GM21825 (cell line): ENCODE measurements at regions not wholly inside any gene's neighbourhood (a gene's known extent, or its start where the extent isn't known, plus 50 kb on each side); places are given as distances from the start of the nearest gene placed in this dataset.
"Not testable (repeated sequence)": the region's sequence is repeated elsewhere in the genome, so short reads cannot be mapped to it uniquely, and the experiment has no call there.

Experiments used
- ATAC-seq: cut with Tn5 transposase; IDR thresholded peaks from one replicate; pipeline ENCODE4 v1.9.1; 2021; ENCODE audit warnings: mild to moderate bottlenecking, moderate library complexity; ENCODE audit not compliant: unreplicated experiment

- no peak for ATAC-seq
Measured at GRCh38 chr1:214715126-214715525, 112.1 kb downstream of the CENPF start.

- no peak for ATAC-seq
Measured at GRCh38 chr1:214717351-214717750, 114.4 kb downstream of the CENPF start.

- no peak for ATAC-seq
Measured at GRCh38 chr1:214718724-214719123, 115.7 kb downstream of the CENPF start.

GRCh38 chr1:214719207-214719606, 116.2 kb downstream of the CENPF start:
- no peak for ATAC-seq

- no peak for ATAC-seq
Measured at GRCh38 chr1:214720561-214720960, 117.6 kb downstream of the CENPF start.

- ATAC-seq: no peak
Measured at GRCh38 chr1:214727274-214727673, 124.3 kb downstream of the CENPF start.

- no peak for ATAC-seq
Measured at GRCh38 chr1:214739621-214740238, 136.7 kb downstream of the CENPF start.

GRCh38 chr1:214740471-214740870, 137.5 kb downstream of the CENPF start:
- ATAC-seq: no peak

- no peak for ATAC-seq
Measured at GRCh38 chr1:214747050-214747635, 144.1 kb downstream of the CENPF start.

- no peak for ATAC-seq
Measured at GRCh38 chr1:214753236-214753852, 150.3 kb downstream of the CENPF start.

GRCh38 chr1:214761030-214761429, 158.0 kb downstream of the CENPF start:
- no peak for ATAC-seq

GRCh38 chr1:214762902-214763301, 159.9 kb downstream of the CENPF start:
- ATAC-seq: no peak

- no peak for ATAC-seq
Measured at GRCh38 chr1:214764502-214764901, 161.5 kb downstream of the CENPF start.

- ATAC-seq: no peak
Measured at GRCh38 chr1:214767221-214767620, 164.2 kb downstream of the CENPF start.

- ATAC-seq: not testable (repeated sequence)
Measured at GRCh38 chr1:214769666-214770065, 166.7 kb downstream of the CENPF start.

GRCh38 chr1:214777364-214777763, 174.4 kb downstream of the CENPF start:
- no peak for ATAC-seq

GRCh38 chr1:214791961-214792360, 189.0 kb downstream of the CENPF start:
- ATAC-seq: no peak

GRCh38 chr1:214792527-214793186, 189.7 kb downstream of the CENPF start:
- no peak for ATAC-seq

- ATAC-seq: no peak
Measured at GRCh38 chr1:214793708-214794107, 190.7 kb downstream of the CENPF start.

- no peak for ATAC-seq
Measured at GRCh38 chr1:214801191-214801590, 198.2 kb downstream of the CENPF start.

GRCh38 chr1:214808845-214809460, 206.0 kb downstream of the CENPF start:
- ATAC-seq: no peak

GRCh38 chr1:214816603-214817002, 213.6 kb downstream of the CENPF start:
- no peak for ATAC-seq
